ENCODE measurements at regions not wholly inside any gene's neighbourhood (a gene's known extent, or its start where the extent isn't known, plus 50 kb on each side); places are given as distances from the start of the nearest gene placed in this dataset.

DNA sequence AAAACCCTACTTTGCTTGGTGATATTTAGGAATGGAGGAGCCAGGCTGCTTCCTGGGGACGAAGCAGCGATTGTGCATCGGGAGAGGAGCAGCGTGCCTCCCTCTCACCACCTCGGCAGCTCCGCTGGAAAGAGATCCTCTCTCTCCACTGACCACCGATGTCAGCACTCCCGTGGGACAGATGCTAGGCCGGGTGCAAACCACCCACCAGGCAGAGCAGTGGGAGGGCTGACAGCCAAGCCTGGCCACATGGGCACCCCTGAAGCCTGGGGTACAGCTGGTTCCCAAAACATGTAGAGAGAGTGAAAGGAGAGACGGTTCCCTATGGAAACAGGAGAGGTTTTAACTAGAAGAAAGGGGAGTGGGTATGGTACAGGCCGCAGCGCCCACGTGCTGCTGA, 220.0 kb downstream of the ANKRD60 start:
- TF ChIP-seq, protein P1, sequence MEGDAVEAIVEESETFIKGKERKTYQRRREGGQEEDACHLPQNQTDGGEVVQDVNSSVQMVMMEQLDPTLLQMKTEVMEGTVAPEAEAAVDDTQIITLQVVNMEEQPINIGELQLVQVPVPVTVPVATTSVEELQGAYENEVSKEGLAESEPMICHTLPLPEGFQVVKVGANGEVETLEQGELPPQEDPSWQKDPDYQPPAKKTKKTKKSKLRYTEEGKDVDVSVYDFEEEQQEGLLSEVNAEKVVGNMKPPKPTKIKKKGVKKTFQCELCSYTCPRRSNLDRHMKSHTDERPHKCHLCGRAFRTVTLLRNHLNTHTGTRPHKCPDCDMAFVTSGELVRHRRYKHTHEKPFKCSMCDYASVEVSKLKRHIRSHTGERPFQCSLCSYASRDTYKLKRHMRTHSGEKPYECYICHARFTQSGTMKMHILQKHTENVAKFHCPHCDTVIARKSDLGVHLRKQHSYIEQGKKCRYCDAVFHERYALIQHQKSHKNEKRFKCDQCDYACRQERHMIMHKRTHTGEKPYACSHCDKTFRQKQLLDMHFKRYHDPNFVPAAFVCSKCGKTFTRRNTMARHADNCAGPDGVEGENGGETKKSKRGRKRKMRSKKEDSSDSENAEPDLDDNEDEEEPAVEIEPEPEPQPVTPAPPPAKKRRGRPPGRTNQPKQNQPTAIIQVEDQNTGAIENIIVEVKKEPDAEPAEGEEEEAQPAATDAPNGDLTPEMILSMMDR (IDR thresholded peaks at IDR 0.05; ENCODE audit: low read length), result no peak
- no peak for TF ChIP-seq EZH2 (IDR thresholded peaks at IDR 0.05; ENCODE audit: borderline replicate concordance, low read length)

Data from OCI-LY1 (cell line).